ENCODE measurements at regions not wholly inside any gene's neighbourhood (a gene's known extent, or its start where the extent isn't known, plus 50 kb on each side); places are given as distances from the start of the nearest gene placed in this dataset.

GRCh38 chr10:111725050-111725449, 458.5 kb downstream of the GPAM start:
- no peak for DNase-seq (ENCODE audit: low read depth)

GRCh38 chr10:111732166-111732785, 451.3 kb downstream of the GPAM start:
- DNase-seq (ENCODE audit: low read depth) = no peak

GRCh38 chr10:111739125-111739873, 444.3 kb downstream of the GPAM start:
- DNase-seq (ENCODE audit: low read depth) = no peak

GRCh38 chr10:111739874-111740139, 443.8 kb downstream of the GPAM start:
- DNase-seq (ENCODE audit: low read depth) = no peak

- no peak for DNase-seq (ENCODE audit: low read depth)
These were observed 437.6 kb downstream of the GPAM start for GRCh38 chr10:111745982-111746381.

- DNase-seq (ENCODE audit: low read depth) = no peak
These were observed 435.8 kb downstream of the GPAM start for GRCh38 chr10:111747751-111748150.

GRCh38 chr10:111748184-111748583, 435.4 kb downstream of the GPAM start:
- no peak for DNase-seq (ENCODE audit: low read depth)

GRCh38 chr10:111750165-111750849, 433.3 kb downstream of the GPAM start:
- no peak for DNase-seq (ENCODE audit: low read depth)

- no peak for DNase-seq (ENCODE audit: low read depth)
These were observed 427.1 kb downstream of the GPAM start for GRCh38 chr10:111756217-111757061.

GRCh38 chr10:111758593-111758992, 425.0 kb downstream of the GPAM start:
- DNase-seq (ENCODE audit: low read depth) = no peak

- no peak for DNase-seq (ENCODE audit: low read depth)
These were observed 421.5 kb downstream of the GPAM start for GRCh38 chr10:111762114-111762513.

GRCh38 chr10:111765216-111765615, 418.3 kb downstream of the GPAM start:
- DNase-seq (ENCODE audit: low read depth) = no peak

- no peak for DNase-seq (ENCODE audit: low read depth)
These were observed 417.1 kb downstream of the GPAM start for GRCh38 chr10:111766464-111766863.

GRCh38 chr10:111767661-111768060, 415.9 kb downstream of the GPAM start:
- DNase-seq (ENCODE audit: low read depth) = no peak

- DNase-seq (ENCODE audit: low read depth) = no peak
These were observed 409.6 kb downstream of the GPAM start for GRCh38 chr10:111773950-111774349.

- no peak for DNase-seq (ENCODE audit: low read depth)
These were observed 409.1 kb downstream of the GPAM start for GRCh38 chr10:111774486-111774885.

- DNase-seq (ENCODE audit: low read depth) = no peak
These were observed 399.1 kb downstream of the GPAM start for GRCh38 chr10:111784436-111784835.

- no peak for DNase-seq (ENCODE audit: low read depth)
These were observed 398.6 kb downstream of the GPAM start for GRCh38 chr10:111784946-111785465.

- DNase-seq (ENCODE audit: low read depth) = no peak
These were observed 397.6 kb downstream of the GPAM start for GRCh38 chr10:111785921-111786320.

GRCh38 chr10:111789821-111790220, 393.7 kb downstream of the GPAM start:
- DNase-seq (ENCODE audit: low read depth) = no peak

GRCh38 chr10:111801841-111802240, 381.7 kb downstream of the GPAM start:
- DNase-seq (ENCODE audit: low read depth) = no peak

- DNase-seq (ENCODE audit: low read depth) = no peak
These were observed 378.8 kb downstream of the GPAM start for GRCh38 chr10:111804781-111805180.
